ENCODE measurements at regions not wholly inside any gene's neighbourhood (a gene's known extent, or its start where the extent isn't known, plus 50 kb on each side); places are given as distances from the start of the nearest gene placed in this dataset.
"Not testable (repeated sequence)": the region's sequence is repeated elsewhere in the genome, so short reads cannot be mapped to it uniquely, and the experiment has no call there.

DNA sequence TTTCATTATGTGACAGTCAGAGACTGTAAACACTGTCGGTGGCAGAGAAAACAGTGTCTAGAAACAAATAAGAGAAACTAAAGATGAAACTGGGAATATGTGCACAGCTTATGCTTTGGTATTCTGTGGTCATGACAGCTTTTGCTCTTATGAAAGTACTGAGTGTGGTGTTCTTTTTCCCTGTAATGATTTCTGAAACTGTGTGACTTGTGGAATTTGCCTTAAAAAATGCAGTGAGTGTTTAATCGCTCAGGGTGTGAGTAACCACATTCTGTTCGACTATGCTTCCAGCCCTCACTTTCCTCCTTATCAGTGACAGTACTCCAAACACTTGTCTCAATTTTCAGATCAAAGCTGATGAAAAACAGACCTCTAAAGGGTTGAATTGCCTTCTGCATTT lies 66.9 kb upstream of the DIAPH3 start:
- H3K4me2 ChIP-seq = no peak overlapping the region
- CTCF ChIA-PET = no interaction called here

DNA sequence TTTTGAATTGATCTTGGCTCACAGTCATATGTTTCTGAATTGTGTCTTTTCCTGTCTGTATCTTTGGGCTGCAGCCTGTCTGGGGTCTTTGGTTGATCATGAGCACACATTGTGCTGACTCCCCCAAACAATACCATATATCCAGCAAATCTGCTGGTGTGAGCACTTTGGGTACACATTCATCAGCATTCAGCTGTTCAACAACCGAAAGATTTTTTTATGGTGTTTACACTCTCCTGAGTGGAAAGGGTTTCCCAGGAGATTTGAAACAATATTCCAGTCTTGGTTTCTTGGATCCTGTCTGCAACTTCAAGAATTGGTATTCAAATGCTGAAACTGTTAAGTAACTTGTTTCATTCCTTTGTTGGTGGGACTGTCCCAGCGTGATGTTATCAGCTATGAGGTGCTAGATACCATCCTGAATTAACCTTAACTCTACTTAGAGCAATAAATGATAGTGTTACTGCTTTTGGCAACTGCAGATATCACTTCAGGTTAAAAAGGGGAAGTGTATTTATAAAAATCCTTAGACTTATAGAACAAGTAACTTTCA lies 78.4 kb upstream of the DIAPH3 start:
- H3F3A ChIP-seq (ENCODE audit: insufficient read depth, low read depth) = no peaks in the 10 kb centered on the region
- no peaks in the 10 kb centered on the region for H3K36me3 ChIP-seq (ENCODE audit: low read depth)
- no peak overlapping the region for H3K27ac ChIP-seq
- H3K79me2 ChIP-seq (ENCODE audit: low read depth) = no peaks in the 10 kb centered on the region
- no TSS peak for BruUV-seq (replicated peaks)
- POLR2A ChIA-PET (ENCODE audit: unreplicated experiment) = no interaction called here
- no peak overlapping the region for H2AFZ ChIP-seq
- H3K4me2 ChIP-seq = no peak overlapping the region
- no peaks in the 10 kb centered on the region for H3K9me2 ChIP-seq (ENCODE audit: insufficient read depth)
- CTCF ChIA-PET = no interaction called here
- TF ChIP-seq EZH2 (IDR thresholded peaks at IDR 0.05; ENCODE audit: low read depth) = no peak
- TF ChIP-seq, protein P1, sequence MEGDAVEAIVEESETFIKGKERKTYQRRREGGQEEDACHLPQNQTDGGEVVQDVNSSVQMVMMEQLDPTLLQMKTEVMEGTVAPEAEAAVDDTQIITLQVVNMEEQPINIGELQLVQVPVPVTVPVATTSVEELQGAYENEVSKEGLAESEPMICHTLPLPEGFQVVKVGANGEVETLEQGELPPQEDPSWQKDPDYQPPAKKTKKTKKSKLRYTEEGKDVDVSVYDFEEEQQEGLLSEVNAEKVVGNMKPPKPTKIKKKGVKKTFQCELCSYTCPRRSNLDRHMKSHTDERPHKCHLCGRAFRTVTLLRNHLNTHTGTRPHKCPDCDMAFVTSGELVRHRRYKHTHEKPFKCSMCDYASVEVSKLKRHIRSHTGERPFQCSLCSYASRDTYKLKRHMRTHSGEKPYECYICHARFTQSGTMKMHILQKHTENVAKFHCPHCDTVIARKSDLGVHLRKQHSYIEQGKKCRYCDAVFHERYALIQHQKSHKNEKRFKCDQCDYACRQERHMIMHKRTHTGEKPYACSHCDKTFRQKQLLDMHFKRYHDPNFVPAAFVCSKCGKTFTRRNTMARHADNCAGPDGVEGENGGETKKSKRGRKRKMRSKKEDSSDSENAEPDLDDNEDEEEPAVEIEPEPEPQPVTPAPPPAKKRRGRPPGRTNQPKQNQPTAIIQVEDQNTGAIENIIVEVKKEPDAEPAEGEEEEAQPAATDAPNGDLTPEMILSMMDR (conservative IDR thresholded peaks at IDR 0.05) = no peak
- H3K9me3 ChIP-seq (ENCODE audit: insufficient read depth, low read depth) = no peaks in the 10 kb centered on the region
- no peaks in the 10 kb centered on the region for H4K20me1 ChIP-seq (ENCODE audit: insufficient read depth)
- intact Hi-C loops (cut with micrococcal nuclease; ENCODE audit: unreplicated experiment) = no loop called here
- no peak for DNase-seq
- no peak overlapping the region for H3K4me3 ChIP-seq
- no peaks in the 10 kb centered on the region for H3K4me1 ChIP-seq (replicated peaks; ENCODE audit: insufficient read depth)
- no peaks in the 10 kb centered on the region for H3K27me3 ChIP-seq (ENCODE audit: insufficient read depth, low read depth)

More for the DNA sequence above, 66.9 kb upstream of the DIAPH3 start:
- Histone ChIP-seq H2AFZ (no peak overlapping the region), H3F3A (ENCODE audit: insufficient read depth, low read depth) (no peaks in the 10 kb centered on the region), H3K27me3 (ENCODE audit: insufficient read depth, low read depth) (no peaks in the 10 kb centered on the region), H3K9me2 (ENCODE audit: insufficient read depth) (no peaks in the 10 kb centered on the region), H3K4me1 (replicated peaks; ENCODE audit: insufficient read depth) (no peaks in the 10 kb centered on the region), H3K79me2 (ENCODE audit: low read depth) (no peaks in the 10 kb centered on the region), H3K27ac (no peak overlapping the region), H3K4me3 (no peak overlapping the region), H3K36me3 (ENCODE audit: low read depth) (no peaks in the 10 kb centered on the region), H3K9me3 (ENCODE audit: insufficient read depth, low read depth) (no peaks in the 10 kb centered on the region), H4K20me1 (ENCODE audit: insufficient read depth) (no peaks in the 10 kb centered on the region)
- no peak for DNase-seq
- POLR2A ChIA-PET (ENCODE audit: unreplicated experiment) = no interaction called here
- intact Hi-C loops (cut with micrococcal nuclease; ENCODE audit: unreplicated experiment) = no loop called here
- TF ChIP-seq, protein P1 (conservative IDR thresholded peaks at IDR 0.05) = no peak
- TF ChIP-seq EZH2 (IDR thresholded peaks at IDR 0.05; ENCODE audit: low read depth) = no peak
- no TSS peak for BruUV-seq (replicated peaks)

DNA sequence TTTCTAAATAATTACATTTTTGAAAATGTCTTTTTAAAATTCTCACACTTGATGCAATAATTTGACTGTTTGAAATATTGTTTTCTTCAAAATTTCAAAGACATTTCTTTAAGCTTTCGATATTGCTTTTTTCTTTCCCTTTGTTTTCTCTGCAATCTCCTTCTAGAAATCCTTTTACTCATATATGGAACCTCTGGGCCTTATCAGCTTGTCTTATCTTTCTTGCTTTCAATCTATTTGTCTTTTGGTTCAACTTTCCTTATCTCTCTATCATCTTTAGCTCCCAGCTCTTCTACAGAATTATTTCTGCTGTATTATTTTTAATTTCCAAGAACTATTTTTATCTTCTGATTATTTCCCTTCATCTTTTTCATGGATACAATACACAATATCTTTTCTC lies 80.7 kb upstream of the DIAPH3 start:
- H3K79me2 ChIP-seq (ENCODE audit: low read depth) = no peaks in the 10 kb centered on the region
- BruUV-seq (replicated peaks) = no TSS peak
- H3K4me1 ChIP-seq (replicated peaks; ENCODE audit: insufficient read depth) = no peaks in the 10 kb centered on the region
- TF ChIP-seq, protein P1 (conservative IDR thresholded peaks at IDR 0.05) = no peak
- no peak for TF ChIP-seq EZH2 (IDR thresholded peaks at IDR 0.05; ENCODE audit: low read depth)
- no peaks in the 10 kb centered on the region for H3K9me2 ChIP-seq (ENCODE audit: insufficient read depth)
- no peaks in the 10 kb centered on the region for H4K20me1 ChIP-seq (ENCODE audit: insufficient read depth)
- DNase-seq = no peak
- H2AFZ ChIP-seq = no peak overlapping the region
- CTCF ChIA-PET = no interaction called here
- H3K27me3 ChIP-seq (ENCODE audit: insufficient read depth, low read depth) = no peaks in the 10 kb centered on the region
- POLR2A ChIA-PET (ENCODE audit: unreplicated experiment) = no interaction called here
- H3K4me3 ChIP-seq = no peak overlapping the region
- H3K4me2 ChIP-seq = no peak overlapping the region
- intact Hi-C loops (cut with micrococcal nuclease; ENCODE audit: unreplicated experiment) = no loop called here
- no peaks in the 10 kb centered on the region for H3F3A ChIP-seq (ENCODE audit: insufficient read depth, low read depth)
- no peaks in the 10 kb centered on the region for H3K36me3 ChIP-seq (ENCODE audit: low read depth)
- H3K9me3 ChIP-seq (ENCODE audit: insufficient read depth, low read depth) = no peaks in the 10 kb centered on the region
- H3K27ac ChIP-seq = no peak overlapping the region

DNA sequence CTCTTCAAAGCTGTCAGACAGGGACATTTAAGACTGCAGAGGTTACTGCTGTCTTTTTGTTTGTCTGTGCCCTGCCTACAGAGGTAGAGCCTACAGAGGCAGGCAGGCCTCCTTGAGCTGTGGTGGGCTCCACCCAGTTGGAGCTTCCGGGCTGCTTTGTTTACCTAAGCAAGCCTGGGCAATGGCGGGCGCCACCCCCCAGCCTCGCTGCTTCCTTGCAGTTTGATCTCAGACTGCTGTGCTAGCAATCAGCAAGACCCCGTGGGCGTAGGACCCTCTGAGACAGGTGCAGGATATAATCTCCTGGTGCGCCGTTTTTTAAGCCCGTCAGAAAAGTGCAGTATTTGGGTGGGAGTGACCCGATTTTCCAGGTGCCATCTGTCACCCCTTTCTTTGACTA lies 87.7 kb upstream of the DIAPH3 start:
- H3K36me3 ChIP-seq (ENCODE audit: low read depth); BruUV-seq (replicated peaks); H3K9me3 ChIP-seq (ENCODE audit: insufficient read depth, low read depth); POLR2A ChIA-PET (ENCODE audit: unreplicated experiment); H3K9me2 ChIP-seq (ENCODE audit: insufficient read depth); H3K79me2 ChIP-seq (ENCODE audit: low read depth); H3K27me3 ChIP-seq (ENCODE audit: insufficient read depth, low read depth); H3F3A ChIP-seq (ENCODE audit: insufficient read depth, low read depth); H3K4me3 ChIP-seq; DNase-seq; H2AFZ ChIP-seq; H4K20me1 ChIP-seq (ENCODE audit: insufficient read depth); H3K4me1 ChIP-seq (replicated peaks; ENCODE audit: insufficient read depth); H3K4me2 ChIP-seq; CTCF ChIA-PET; H3K27ac ChIP-seq; intact Hi-C loops (cut with micrococcal nuclease; ENCODE audit: unreplicated experiment): not testable (repeated sequence)

Data from PC-9 (cell line).